ENCODE measurements at regions not wholly inside any gene's neighbourhood (a gene's known extent, or its start where the extent isn't known, plus 50 kb on each side); places are given as distances from the start of the nearest gene placed in this dataset.

DNA sequence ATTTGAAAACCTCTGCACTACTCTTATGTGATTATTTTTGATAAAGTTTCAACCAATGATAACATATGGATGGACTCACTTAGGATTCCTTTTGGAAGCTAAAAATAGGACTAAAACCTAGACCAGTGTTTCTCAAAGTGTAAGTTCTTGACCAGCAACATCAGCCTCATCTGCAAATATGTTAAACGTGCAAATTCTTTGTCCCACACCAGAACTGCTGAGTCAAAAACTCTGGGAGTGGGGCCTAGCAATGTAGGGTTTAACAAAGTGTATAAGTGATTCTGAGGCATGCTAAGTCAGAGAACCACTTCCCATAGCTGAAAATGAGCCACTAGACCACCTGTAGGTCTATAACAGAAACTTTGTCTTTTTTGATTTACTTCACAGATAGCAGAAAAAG is 1247.2 kb upstream of the PIK3C3 start:
- intact Hi-C loops (cut with DNase I), result loop anchor here (10.0 kb wide), 1 partner anchor 63 kb away; no protein-coding TSS in a partner anchor
- Histone ChIP-seq H3K27me3 (ENCODE audit: low read depth) (no peaks in the 10 kb centered on the region), H3K4me1 (no peaks in the 10 kb centered on the region), H3K27ac (no peak overlapping the region), H3K4me3 (no peak overlapping the region), H3K9me3 (no peaks in the 10 kb centered on the region), H3K36me3 (no peaks in the 10 kb centered on the region)
- ATAC-seq (no peak), DNase-seq (no peak)
- TF ChIP-seq, protein P1, sequence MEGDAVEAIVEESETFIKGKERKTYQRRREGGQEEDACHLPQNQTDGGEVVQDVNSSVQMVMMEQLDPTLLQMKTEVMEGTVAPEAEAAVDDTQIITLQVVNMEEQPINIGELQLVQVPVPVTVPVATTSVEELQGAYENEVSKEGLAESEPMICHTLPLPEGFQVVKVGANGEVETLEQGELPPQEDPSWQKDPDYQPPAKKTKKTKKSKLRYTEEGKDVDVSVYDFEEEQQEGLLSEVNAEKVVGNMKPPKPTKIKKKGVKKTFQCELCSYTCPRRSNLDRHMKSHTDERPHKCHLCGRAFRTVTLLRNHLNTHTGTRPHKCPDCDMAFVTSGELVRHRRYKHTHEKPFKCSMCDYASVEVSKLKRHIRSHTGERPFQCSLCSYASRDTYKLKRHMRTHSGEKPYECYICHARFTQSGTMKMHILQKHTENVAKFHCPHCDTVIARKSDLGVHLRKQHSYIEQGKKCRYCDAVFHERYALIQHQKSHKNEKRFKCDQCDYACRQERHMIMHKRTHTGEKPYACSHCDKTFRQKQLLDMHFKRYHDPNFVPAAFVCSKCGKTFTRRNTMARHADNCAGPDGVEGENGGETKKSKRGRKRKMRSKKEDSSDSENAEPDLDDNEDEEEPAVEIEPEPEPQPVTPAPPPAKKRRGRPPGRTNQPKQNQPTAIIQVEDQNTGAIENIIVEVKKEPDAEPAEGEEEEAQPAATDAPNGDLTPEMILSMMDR (IDR thresholded peaks at IDR 0.05), result no peak

DNA sequence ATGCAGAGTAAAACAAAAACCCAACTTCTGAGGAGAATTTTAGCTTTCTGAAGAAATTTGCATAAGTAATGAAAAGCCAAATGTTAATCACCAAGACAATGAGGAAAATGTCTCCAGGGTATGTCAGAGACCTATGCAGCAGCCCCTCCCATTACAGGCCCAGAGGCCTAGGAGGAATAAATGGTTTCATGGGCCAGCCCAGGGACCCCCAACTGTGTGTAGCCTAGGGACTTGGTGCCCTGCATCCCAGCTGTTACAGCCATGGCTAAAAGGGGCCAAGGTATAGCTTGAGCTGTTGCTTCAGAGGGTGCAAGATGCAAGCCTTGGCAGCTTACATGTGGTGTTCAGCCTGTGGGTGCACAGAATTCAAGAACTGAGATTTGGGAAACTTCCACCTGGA is 1256.9 kb upstream of the PIK3C3 start:
- ATAC-seq (no peak), DNase-seq (no peak)
- intact Hi-C loops (cut with DNase I), result no loop called here
- no peaks in the 10 kb centered on the region for H3K36me3 ChIP-seq
- H3K27ac ChIP-seq, result no peak overlapping the region
- no peaks in the 10 kb centered on the region for H3K9me3 ChIP-seq
- no peak overlapping the region for H3K4me3 ChIP-seq
- no peaks in the 10 kb centered on the region for H3K27me3 ChIP-seq (ENCODE audit: low read depth)
- no peaks in the 10 kb centered on the region for H3K4me1 ChIP-seq
- TF ChIP-seq, protein P1 (IDR thresholded peaks at IDR 0.05), result no peak

DNA sequence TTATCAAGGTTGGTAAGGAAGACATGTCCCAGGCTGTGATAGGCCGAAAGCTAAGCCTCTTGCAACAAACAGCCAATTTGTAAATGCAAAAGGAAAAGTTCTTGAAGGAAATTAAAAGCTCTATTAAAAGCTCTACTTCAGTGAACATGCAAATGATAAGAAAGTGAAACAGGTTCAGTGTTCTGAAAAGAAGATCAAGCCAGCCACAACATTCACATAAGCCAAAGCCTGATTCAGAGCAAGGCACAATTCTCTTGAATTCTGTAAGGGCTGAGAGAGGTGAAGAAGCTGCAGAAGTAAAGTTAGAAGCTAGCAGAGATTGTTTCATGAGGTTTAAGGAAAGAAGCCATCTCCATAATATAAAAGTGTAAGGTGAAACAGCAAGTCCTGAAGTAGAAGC is 1259.5 kb upstream of the PIK3C3 start:
- Histone ChIP-seq H3K36me3 (no peaks in the 10 kb centered on the region), H3K9me3 (no peaks in the 10 kb centered on the region), H3K4me1 (no peaks in the 10 kb centered on the region), H3K27ac (no peak overlapping the region), H3K27me3 (ENCODE audit: low read depth) (no peaks in the 10 kb centered on the region), H3K4me3 (no peak overlapping the region)
- intact Hi-C loops (cut with DNase I), result no loop called here
- TF ChIP-seq, protein P1 (IDR thresholded peaks at IDR 0.05), result no peak
- ATAC-seq, result no peak
- DNase-seq, result no peak

DNA sequence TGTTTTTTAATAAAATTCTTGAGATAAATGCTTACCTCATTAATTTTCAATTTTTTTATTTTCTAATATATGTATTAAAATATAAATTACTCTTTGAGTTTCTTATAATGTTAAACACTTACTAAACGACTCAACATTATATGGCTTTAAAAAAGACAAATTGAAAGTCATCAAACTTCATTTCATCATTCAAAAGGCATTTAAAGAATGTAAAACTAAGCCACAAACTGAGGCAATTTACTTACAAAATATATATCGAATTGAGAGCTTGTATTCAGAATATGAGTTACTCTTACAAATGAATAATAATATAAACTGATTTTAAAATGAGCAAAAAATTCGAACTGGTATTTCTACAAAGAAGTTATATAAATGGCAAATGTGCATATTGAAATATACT is 1262.2 kb upstream of the PIK3C3 start:
- H3K4me3 ChIP-seq, result no peak overlapping the region
- H3K27ac ChIP-seq, result no peak overlapping the region
- no peak for DNase-seq
- H3K4me1 ChIP-seq, result no peaks in the 10 kb centered on the region
- TF ChIP-seq, protein P1 (IDR thresholded peaks at IDR 0.05), result no peak
- no peaks in the 10 kb centered on the region for H3K27me3 ChIP-seq (ENCODE audit: low read depth)
- ATAC-seq, result no peak
- H3K36me3 ChIP-seq, result no peaks in the 10 kb centered on the region
- intact Hi-C loops (cut with DNase I), result no loop called here
- no peaks in the 10 kb centered on the region for H3K9me3 ChIP-seq

DNA sequence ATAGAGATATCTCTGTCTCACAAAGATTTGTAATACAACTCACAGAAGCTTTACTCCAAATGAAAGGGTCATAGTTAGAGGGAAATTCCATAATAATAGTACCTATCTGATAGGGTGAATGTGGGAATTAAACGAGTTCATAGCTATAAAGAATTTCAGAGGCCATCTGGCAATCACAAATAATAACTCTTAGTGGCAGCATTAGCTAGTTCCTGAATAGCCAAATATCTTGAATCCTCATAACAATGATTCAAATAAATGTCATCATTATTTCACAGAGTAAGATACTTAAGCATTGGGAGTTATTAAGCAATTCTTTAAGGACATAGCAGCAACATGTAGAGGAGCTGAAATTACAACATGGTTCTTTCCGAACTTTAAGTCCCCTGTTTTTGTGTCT is 1265.0 kb upstream of the PIK3C3 start:
- Histone ChIP-seq H3K4me3 (no peak overlapping the region), H3K4me1 (no peaks in the 10 kb centered on the region), H3K27me3 (ENCODE audit: low read depth) (no peaks in the 10 kb centered on the region), H3K27ac (no peak overlapping the region), H3K36me3 (no peaks in the 10 kb centered on the region), H3K9me3 (no peaks in the 10 kb centered on the region)
- intact Hi-C loops (cut with DNase I), result no loop called here
- TF ChIP-seq, protein P1 (IDR thresholded peaks at IDR 0.05), result no peak
- no peak for ATAC-seq
- no peak for DNase-seq

DNA sequence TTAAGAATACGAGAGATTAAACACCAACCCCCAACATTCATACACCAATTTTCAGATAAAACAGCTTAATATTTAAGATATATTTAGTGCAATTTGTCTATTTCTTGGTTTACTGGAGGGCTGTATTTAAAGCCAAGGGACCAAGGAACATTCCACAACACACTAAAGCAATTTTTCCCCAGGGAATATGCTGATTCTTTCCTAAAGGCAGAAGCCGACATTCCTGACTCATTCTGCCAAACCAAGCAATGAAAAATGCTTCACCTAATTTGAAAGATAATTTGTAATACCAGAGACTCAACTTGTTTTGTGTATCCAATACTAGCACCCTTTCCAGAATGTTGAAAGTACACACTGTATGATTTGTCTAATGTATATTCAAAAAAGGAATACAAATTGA is 1267.6 kb upstream of the PIK3C3 start:
- intact Hi-C loops (cut with DNase I), result no loop called here
- DNase-seq (no peak), ATAC-seq (no peak)
- no peaks in the 10 kb centered on the region for H3K9me3 ChIP-seq
- H3K36me3 ChIP-seq, result no peaks in the 10 kb centered on the region
- H3K4me1 ChIP-seq, result no peaks in the 10 kb centered on the region
- no peak overlapping the region for H3K27ac ChIP-seq
- no peak overlapping the region for H3K4me3 ChIP-seq
- no peaks in the 10 kb centered on the region for H3K27me3 ChIP-seq (ENCODE audit: low read depth)
- TF ChIP-seq, protein P1 (IDR thresholded peaks at IDR 0.05), result no peak
